ENCODE measurements at regions not wholly inside any gene's neighbourhood (a gene's known extent, or its start where the extent isn't known, plus 50 kb on each side); places are given as distances from the start of the nearest gene placed in this dataset.

- TF ChIP-seq FOXP2 (optimal IDR thresholded peaks at IDR 0.05; ENCODE audit: borderline replicate concordance, extremely low read depth, extremely low read length, insufficient read depth) (no peak), SIN3A (IDR thresholded peaks at IDR 0.05; ENCODE audit: borderline replicate concordance, insufficient read depth, low read length) (no peak), REST (IDR thresholded peaks at IDR 0.05; ENCODE audit: insufficient read depth in 1 of 2, low read depth in 2 of 2, low read length in 2 of 2) (no peak), TAF1 (IDR thresholded peaks at IDR 0.05; ENCODE audit: borderline replicate concordance, insufficient read depth, low read length) (no peak), POLR2AphosphoS5 (IDR thresholded peaks at IDR 0.05; ENCODE audit: low read depth, low read length) (no peak)
These were observed 634.8 kb downstream of the KCNT2 start for GRCh38 chr1:195973311-195973904.

- TF ChIP-seq FOXP2 (optimal IDR thresholded peaks at IDR 0.05; ENCODE audit: borderline replicate concordance, extremely low read depth, extremely low read length, insufficient read depth), result no peak
- TF ChIP-seq TAF1 (IDR thresholded peaks at IDR 0.05; ENCODE audit: borderline replicate concordance, insufficient read depth, low read length), result no peak
- TF ChIP-seq SIN3A (IDR thresholded peaks at IDR 0.05; ENCODE audit: borderline replicate concordance, insufficient read depth, low read length), result no peak
- TF ChIP-seq REST (IDR thresholded peaks at IDR 0.05; ENCODE audit: insufficient read depth in 1 of 2, low read depth in 2 of 2, low read length in 2 of 2), result no peak
- TF ChIP-seq POLR2AphosphoS5 (IDR thresholded peaks at IDR 0.05; ENCODE audit: low read depth, low read length), result no peak
These were observed 636.7 kb downstream of the KCNT2 start for GRCh38 chr1:195971589-195971988.

- TF ChIP-seq TAF1 (IDR thresholded peaks at IDR 0.05; ENCODE audit: borderline replicate concordance, insufficient read depth, low read length), result no peak
- no peak for TF ChIP-seq SIN3A (IDR thresholded peaks at IDR 0.05; ENCODE audit: borderline replicate concordance, insufficient read depth, low read length)
- TF ChIP-seq FOXP2 (optimal IDR thresholded peaks at IDR 0.05; ENCODE audit: borderline replicate concordance, extremely low read depth, extremely low read length, insufficient read depth), result no peak
- TF ChIP-seq REST (IDR thresholded peaks at IDR 0.05; ENCODE audit: insufficient read depth in 1 of 2, low read depth in 2 of 2, low read length in 2 of 2), result no peak
- TF ChIP-seq POLR2AphosphoS5 (IDR thresholded peaks at IDR 0.05; ENCODE audit: low read depth, low read length), result no peak
These were observed 638.0 kb downstream of the KCNT2 start for GRCh38 chr1:195970209-195970608.

GRCh38 chr1:195965475-195965874, 642.8 kb downstream of the KCNT2 start:
- TF ChIP-seq FOXP2 (optimal IDR thresholded peaks at IDR 0.05; ENCODE audit: borderline replicate concordance, extremely low read depth, extremely low read length, insufficient read depth) (no peak), SIN3A (IDR thresholded peaks at IDR 0.05; ENCODE audit: borderline replicate concordance, insufficient read depth, low read length) (no peak)

GRCh38 chr1:195965036-195965435, 643.2 kb downstream of the KCNT2 start:
- TF ChIP-seq SIN3A (IDR thresholded peaks at IDR 0.05; ENCODE audit: borderline replicate concordance, insufficient read depth, low read length) (no peak), REST (IDR thresholded peaks at IDR 0.05; ENCODE audit: insufficient read depth in 1 of 2, low read depth in 2 of 2, low read length in 2 of 2) (no peak)
